Fibroblast of lung (primary cell): ENCODE measurements at regions not wholly inside any gene's neighbourhood (a gene's known extent, or its start where the extent isn't known, plus 50 kb on each side); places are given as distances from the start of the nearest gene placed in this dataset.

Source experiments
- EZH2 ChIP-seq: IDR thresholded peaks from 2 replicates; pipeline ENCODE4 v1.5.1; 2012; ENCODE audit warnings: low read length, control low read depth, mild to moderate bottlenecking; ENCODE audit errors: missing control alignments
- TF ChIP-seq, protein P1 (sequence below), 2 donors: IDR thresholded peaks in 1 of 2; conservative IDR thresholded peaks in 1 of 2; 1 replicate in 1 of 2; 2 replicates in 1 of 2; pipeline ENCODE4 v1.5.1; 2011 to 2012; ENCODE audit warnings: low read length in 2 of 2, control low read depth in 1 of 2, inconsistent platforms in 1 of 2, low read depth in 1 of 2, mild to moderate bottlenecking in 1 of 2

GRCh38 chr3:27593173-27593572 lies 109.0 kb upstream of the SLC4A7 start:
- TF ChIP-seq, protein P1, sequence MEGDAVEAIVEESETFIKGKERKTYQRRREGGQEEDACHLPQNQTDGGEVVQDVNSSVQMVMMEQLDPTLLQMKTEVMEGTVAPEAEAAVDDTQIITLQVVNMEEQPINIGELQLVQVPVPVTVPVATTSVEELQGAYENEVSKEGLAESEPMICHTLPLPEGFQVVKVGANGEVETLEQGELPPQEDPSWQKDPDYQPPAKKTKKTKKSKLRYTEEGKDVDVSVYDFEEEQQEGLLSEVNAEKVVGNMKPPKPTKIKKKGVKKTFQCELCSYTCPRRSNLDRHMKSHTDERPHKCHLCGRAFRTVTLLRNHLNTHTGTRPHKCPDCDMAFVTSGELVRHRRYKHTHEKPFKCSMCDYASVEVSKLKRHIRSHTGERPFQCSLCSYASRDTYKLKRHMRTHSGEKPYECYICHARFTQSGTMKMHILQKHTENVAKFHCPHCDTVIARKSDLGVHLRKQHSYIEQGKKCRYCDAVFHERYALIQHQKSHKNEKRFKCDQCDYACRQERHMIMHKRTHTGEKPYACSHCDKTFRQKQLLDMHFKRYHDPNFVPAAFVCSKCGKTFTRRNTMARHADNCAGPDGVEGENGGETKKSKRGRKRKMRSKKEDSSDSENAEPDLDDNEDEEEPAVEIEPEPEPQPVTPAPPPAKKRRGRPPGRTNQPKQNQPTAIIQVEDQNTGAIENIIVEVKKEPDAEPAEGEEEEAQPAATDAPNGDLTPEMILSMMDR (conservative IDR thresholded peaks at IDR 0.05 in 1 of 2, IDR thresholded peaks at IDR 0.05 in 1 of 2; ENCODE audit: low read depth in 1 of 2, low read length in 2 of 2) = no peak
- TF ChIP-seq EZH2 = no peak
